Activated T-helper 1 cell treated with anti-CD3 and anti-CD28 coated beads, Interleukin-2, amount 50 U/mL, for 16 hours (primary cell): ENCODE measurements at regions not wholly inside any gene's neighbourhood (a gene's known extent, or its start where the extent isn't known, plus 50 kb on each side); places are given as distances from the start of the nearest gene placed in this dataset.
A peak's percentile ranks its signal among the peaks of the same experiment; 100 is the strongest.
"Not testable (repeated sequence)": the region's sequence is repeated elsewhere in the genome, so short reads cannot be mapped to it uniquely, and the experiment has no call there.

ENCODE experiments used
- DNase-seq, 2 donors: peaks; one replicate each; pipeline ENCODE4 v3.0.0-alpha.2; 2020; ENCODE audit warnings: low read depth in 1 of 2, low spot score in 1 of 2

DNA sequence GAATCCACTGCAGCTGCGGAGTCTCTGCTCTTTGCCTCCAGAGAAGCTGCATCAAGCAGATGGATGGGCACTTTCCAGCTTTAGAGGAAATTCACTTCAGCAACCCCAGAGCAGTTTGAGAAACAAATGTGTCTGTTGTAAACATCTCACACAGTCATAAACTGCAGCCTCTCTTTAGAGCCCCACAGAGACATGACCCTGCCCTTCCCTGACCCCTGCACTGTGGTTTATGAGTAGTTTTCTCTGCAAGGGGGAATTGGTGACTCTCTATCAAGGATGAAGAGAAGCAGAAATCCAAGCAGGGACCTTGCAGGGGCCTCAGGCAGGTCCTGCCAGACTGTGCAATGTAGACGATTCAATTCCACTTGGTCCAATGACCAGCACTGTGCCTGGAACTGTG, 160.2 kb downstream of the SH2D4B start:
- DNase-seq = no peak

DNA sequence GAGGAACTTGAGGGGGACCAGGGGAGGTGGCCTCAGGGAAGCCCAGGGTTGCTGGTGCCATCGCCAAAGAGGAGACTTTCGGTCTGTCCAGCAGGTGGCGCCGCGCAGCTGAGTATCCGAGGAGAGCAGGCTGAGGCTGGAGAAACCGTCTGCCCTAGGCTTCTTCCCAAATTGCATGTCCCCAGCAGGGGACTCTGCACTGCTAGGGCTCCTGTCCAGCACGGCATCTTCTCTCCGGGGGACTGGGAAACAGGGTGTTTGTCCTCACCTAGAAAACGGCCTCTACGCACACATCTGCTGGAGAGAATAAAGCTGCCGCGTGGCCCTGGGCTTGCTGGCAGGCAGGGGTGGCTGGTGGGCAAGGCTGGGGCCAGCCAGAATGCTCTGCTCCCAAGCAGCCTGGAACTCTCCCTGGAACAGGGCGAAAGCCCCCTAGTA, 161.9 kb downstream of the SH2D4B start:
- peak; percentile 25 to 51 for DNase-seq

DNA sequence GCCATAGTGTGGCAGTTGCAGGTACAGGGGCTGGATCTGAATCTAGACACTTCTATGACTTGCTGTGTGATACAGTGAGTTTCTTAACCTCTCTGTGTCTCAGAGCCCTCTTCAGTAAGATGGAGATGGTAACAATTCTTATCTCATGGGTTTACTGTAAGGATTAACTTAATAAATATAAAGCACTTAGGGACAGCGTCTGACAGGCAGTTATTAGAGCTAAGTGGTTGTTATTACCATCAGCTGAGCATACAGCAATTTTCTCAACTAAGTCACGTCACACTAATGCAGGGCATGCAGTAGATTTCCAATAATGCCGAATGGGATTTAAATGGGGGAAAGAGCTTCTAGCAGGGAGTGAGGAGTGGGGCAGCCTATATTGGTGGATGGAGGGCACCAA, 162.6 kb downstream of the SH2D4B start:
- DNase-seq = no peak

DNA sequence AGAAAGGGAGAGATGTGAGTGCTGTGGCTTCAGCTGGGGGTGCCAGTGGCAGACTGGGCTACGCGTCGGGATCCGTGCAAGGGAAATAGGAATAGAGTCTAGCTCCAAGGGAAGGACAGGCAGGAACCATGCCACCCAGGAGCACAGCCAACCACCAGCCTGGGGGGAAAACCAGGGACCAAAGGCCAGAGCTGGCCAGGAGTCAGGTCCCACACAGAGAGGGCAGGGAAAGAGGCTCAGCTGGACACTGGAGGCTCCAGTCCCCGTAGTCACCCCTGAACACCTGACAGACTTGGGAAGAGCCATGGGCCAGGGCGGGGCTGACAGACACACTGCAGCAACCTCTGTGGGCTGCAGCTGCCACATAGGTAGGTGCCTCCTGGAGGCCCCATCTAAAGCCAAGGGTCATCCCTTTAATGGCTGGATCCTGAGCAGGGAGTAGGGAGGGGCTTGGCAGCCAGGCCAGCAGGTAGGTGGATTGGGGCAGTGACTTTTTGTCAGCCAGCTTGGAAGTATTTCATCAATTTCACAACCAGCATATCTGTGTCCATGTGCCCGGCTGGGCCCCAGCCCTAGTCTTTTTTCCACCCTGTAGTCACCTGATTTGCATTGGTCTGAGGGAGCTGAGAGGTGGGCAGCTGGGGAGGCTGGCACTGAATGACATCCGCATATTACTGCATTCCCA, 163.2 kb downstream of the SH2D4B start:
- DNase-seq = no peak

DNA sequence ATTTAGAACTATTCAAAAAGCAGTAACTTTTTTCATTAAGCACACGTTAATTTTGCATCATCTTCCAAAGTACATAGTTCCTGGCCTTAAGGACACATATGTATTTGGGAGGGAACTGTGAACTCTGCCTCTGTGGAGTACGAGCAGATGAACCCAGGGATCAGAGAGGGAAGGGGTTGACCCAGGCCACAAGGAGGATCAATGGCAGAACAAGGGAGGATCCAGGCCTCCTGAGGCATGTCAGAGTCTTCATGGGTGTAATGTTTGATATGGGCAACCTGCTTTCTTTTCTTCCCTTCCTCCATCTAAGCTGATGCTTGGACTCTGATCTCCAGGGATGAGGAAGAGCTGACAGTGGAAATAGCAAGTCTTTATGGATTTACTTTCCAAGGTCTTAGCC, 164.0 kb downstream of the SH2D4B start:
- DNase-seq = no peak

DNA sequence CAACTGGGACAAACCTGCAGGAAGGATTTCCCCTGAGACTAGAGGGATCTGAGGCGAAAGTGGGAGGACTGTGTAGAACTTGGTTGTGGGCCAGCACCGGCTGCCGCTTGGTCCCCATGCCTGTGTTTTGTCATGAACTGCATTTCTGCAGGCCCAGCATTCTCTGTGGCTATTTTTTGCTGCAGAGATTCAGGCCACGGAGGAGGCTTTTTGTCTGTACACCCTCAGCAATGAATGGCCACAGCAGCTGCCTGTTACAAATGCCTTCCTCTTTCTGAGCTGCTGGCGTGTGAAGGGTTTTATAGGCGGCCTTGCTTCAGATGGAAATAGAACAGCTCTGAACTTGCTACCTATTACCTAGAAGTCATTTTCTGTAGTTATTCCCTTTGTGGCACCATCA, 164.4 kb downstream of the SH2D4B start:
- no peak for DNase-seq

DNA sequence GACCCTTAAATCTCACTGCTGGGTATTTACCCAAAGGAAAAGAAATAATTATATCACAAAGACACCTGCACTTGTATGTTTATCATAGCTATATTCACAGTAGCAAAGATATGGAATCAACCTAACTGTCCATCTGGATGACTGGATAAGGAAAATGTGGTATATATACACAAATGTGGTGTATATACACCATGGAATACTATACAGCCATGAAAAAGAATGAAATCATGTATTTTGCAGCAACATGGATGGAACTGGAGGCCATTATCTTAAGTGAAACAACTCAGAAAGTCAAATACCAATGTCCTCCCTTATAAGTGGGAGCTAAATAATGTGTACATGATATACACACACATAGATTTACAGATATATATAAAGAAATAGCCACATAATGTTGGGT, 168.2 kb downstream of the SH2D4B start:
- DNase-seq = no peak

DNA sequence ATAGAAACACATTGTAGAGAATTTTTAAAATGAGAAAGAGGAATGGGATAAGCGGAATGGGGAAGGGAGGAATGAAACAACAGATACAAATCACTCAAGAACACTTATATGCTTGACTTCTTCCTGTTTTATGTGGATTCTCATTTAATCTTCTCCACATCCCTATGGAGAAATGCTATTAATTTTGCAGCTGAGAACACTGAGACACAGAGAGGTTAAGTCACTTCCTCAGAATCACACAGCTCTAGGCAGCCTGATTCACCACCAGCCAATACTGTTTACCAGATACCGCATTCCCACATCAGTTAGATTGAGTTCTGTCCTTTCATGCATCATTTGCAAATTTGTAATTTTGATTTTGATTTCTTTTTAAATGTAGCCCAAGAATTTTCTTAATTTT, 170.5 kb downstream of the SH2D4B start:
- DNase-seq = no peak

DNA sequence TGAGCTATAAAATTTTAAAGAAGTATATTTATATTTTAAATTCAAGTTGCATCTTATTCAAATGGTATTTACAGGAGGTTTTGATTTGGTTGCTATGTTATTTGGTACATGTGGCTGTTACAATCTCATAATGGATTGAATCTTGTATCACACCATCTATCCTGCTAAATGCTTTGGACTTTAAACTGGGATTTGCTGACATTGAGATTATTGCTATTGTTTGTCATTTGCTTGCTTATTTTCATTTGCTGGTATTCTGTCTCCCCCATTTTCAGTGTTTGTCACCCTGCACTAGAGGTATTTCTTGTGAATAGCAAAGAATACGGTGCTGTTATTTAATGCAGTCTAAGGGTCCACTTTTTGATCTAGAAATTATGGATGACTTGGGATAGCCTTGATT, 171.1 kb downstream of the SH2D4B start:
- DNase-seq = no peak

DNA sequence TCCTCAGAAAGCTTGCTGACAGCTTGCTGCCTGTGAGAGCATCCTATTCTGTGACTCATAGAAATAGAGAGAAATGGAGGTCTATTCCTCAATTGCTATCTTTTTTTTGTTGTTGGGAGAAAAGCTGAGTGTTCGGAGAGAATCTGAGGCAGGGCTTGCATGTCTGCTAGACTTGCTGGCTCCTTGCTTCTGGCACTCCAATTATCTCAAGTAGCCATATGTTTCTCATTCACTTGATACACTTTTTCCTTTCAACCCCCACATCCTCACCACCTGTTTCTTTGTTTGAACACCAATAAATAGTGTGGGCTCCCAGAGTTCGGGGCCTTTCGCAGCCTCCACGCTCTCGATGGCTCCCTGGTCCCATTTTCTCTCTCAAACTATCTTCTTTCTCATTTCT, 172.2 kb downstream of the SH2D4B start:
- DNase-seq = no peak

DNA sequence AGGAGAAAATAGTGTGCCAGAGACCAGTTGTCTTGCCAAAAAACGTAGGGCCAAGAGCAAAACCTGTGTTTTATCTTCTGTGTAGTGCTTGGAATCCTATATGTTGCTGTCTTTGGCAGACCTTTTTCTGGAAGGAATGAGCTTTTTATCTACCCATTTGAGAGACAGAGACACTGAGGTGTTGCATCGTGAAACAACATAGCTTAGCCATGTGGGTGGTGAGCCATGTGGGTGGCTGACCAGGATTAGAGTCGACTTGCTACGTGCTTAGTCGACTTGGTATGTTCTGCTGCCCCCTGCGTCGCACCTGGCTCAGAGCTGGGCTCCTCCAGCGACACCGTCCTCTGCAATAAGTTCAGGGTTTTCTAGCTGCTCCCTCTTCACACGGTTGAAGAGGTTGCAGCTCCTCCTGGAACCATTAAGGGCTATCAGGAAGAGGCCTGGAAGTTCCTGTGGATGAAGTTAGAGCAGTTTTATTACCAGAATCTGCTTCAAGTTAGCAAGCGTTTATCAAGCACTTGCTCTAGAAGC, 175.8 kb downstream of the SH2D4B start:
- DNase-seq = no peak

DNA sequence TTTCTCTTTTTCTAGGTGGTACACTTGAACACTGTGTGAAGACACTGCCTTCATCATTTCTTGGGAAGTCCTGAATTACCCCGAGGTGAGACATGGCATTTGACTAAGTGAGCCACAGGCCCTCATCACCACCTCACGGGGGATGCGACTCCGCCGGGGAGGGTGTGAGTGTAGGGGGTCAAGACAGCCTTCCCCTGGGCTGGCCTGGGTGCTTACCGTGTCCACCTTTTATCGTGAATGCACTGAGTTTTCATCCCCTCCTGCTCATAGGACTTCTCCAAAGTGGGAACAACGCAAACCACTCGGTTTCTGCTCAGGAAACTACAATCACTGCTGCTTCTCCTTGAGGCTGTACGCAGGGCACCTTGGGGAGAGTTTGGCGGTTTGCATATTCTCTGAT, 176.9 kb downstream of the SH2D4B start:
- DNase-seq = no peak

DNA sequence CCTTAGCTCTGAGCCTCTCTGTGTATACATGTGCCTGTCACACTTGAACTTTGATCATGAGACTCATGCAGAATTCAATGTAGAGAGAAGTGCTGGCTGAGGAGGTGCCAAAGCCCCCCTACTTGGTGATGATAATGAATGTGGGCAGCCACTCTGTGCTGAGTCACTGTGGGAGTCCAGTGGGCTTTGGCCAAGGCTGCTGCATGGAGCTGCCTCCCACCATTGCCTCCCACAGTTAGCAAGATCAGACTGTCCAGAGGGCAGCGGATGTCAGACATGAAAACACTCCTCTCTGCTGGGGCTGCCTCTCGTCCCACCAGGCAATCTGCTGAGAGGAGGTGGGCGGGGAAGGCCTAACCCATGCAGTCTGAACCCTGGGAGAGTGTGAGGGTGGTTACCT, 180.3 kb downstream of the SH2D4B start:
- DNase-seq = no peak

DNA sequence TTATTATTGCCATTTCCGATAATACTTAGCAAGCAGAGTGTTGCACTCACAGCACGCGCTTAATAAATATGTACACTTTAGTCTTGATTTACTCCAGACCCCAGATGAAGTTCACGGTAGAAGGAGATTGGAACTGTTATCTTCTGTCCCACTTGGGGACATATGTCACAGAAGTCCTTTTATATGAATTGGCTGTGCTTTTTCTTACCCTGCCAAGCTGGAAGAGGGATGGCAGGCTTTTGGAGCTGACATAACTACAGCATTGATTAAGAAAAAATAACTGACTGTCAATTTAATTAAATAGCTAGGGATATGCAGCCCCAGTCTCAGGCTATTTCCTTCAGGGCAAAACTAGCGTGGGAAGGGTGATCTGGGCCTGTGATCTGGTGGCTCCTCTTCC, 182.2 kb downstream of the SH2D4B start:
- DNase-seq = no peak

DNA sequence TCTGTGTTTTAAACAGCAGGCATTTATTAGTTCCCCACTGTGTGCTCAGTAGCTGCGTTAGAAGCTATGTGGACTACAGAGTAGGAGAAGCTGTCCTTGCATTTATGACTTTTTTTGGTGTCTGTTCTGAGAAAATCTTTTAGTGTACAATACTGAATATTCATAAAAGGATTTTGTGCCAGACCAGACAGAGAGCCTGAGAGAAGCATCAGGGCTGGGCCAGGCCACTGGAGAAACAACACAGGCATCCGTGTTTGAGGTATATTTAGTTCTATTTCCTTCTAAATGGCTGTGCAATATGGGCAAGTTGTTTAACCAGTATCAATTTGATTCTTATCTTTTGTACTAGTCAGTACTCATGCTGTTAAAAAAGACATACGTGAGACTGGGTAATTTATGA, 182.8 kb downstream of the SH2D4B start:
- no peak for DNase-seq

DNA sequence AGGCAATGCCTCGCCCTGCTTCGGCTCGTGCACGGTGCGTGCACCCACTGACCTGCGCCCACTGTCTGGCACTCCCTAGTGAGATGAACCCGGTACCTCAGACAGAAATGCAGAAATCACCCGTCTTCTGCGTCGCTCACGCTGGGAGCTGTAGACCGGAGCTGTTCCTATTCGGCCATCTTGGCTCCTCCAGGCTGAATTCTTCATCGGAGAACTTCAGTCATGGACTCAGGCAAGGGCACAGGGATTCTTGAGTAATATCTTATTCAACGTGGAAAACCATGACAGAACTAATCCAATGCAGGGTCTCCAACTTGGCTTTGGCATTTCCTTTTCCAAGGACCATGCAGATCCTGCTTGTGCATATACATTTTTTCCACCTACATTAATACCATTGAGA, 190.7 kb downstream of the SH2D4B start:
- DNase-seq = not testable (repeated sequence)

DNA sequence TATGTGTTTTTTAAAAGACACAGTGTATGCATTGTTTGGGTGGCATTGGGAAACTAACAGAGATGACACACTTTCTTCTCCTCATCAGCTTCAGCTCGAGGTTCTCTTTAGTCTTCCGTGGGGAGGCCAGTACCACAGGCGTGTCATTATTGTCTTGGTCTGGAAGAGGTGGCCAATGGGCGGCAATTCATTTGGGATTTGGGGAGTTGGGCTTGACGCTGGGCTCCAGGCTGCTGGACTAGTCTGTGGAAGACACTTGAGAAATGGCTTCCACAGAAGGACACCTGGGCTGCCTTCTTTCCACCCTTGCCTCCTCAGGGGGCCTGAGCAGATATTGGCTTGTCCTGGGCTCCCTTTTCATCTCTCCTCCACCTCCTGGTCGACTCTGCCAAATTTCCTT, 192.2 kb downstream of the SH2D4B start:
- DNase-seq = no peak

DNA sequence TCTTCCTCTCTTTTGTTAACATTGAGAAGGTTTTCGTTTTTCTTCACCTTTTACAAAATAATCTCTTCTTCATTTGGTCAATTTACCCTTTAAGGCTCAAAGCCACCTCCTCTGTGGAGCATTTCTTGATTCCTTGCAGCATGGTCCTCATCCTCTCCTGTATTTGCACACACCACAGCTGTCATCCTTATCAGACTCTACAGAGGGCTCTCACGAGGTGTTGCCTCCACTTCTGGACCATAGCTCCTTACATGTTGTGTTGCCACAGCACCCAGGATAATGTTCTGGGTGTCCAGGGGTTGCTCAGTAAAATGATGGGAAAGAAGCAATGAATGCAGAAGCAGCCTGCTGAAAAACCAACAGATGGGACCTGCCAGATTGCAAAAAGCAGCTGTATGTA, 192.8 kb downstream of the SH2D4B start:
- no peak for DNase-seq

DNA sequence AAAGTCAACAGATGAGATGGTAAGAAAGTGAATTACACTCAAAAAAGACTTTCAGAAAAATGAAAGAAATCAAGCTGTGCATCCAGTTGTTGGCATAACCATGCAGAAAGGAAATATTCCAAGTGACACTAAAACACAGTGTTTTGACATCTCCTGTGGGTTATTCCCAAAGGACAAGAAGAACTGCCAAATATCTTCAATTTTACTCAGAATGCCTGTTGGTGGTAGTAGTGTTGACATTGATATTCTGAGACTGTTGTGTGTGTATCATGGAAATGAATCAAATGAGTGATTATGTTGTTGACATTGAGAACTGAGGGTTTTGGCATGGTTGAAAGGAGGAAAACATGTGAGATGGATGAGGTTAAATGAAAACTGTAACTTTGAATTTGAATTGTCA, 196.9 kb downstream of the SH2D4B start:
- no peak for DNase-seq

DNA sequence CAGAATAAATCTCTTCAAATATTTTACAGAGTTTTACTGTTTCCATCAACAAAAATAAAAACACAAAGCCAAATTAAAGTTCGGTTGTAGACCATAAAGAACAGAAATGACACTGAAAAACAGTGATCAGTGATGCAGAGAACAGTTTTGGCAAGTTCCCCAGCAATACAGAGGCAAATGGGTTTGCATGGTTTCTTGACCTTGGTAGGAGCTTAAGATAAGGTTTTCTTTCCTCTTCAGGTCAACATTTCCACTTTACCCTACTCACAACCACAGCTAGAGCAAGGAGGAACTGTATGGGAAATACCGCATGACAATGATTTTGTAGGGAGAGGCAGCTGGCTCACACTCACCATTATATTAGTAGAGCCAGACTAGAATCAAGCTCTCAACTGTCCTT, 199.5 kb downstream of the SH2D4B start:
- DNase-seq = no peak

DNA sequence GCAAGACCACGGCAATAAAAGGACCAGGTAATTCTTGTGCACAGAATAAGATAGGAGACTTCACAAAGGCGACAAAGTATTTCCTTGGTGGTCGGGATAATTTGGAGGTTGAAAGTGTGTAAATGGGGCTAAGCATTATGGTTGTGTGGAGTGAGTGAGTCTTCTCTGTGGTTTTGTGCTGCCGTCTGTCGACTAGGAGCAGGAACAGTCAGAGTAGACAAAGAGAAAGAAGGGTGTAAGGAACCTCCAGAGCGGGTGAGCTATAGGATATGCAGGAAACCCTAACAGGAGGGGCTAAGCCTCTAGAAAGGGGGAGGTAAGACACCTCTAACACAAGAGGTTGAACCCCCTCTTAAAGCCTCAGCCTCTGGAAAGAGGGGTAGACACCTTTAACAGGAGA, 201.6 kb downstream of the SH2D4B start:
- DNase-seq = no peak

DNA sequence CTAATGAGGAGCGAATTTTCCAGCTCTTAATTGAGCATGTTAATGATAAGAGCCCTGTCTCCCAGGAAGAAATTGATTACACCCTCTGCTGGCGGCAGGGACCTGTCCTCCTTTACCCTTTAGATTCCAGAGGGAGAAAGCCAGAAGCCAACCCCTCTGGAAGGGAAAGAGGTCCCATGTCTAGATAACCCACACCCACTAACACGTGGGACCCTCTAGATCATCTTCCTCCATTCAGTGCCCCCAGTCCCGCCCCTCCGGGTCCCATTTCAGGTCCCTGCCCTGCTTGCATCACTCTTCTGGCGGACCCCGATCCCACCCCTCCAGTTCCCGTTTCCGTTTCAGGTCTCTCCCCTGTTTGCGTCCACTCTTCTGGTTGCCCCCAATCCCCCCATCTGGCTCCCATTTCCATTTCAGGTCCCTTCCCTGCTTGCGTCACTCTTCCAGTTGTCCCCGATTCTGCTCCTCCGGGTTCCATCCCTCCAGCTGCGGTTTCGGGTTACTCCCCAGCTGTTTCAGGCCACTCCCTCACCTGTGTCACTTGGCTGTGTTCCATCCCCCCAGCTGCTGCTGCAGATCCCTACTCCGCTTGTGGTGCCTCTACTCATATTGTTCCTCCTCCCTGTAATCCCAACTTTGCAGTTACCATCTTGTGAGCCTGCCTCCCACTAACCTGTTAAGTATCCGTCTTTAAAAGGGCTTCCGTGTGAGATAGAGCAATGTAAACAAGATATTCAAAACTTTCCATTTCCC, 202.4 kb downstream of the SH2D4B start:
- no peak for DNase-seq

DNA sequence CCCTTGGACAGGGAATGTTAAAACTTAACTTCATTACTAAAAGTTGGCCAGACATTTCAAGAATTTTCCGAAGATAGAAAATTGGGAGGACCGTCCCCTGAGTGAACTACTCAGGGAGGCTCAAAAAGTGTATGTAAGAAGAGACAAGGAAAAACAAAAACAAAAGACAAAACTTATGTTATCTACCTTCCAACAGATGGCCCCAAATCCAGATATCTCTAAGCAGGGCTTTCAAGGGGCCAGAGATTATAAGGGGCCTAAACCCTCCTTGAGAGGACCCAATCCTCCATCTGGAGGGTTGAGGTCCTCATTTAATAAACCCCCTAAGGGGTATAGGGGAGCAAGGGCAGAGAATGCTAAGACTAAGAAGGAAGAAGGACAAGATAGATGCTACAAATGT, 203.6 kb downstream of the SH2D4B start:
- no peak for DNase-seq
